Fibroblast of lung (primary cell): ENCODE measurements at regions not wholly inside any gene's neighbourhood (a gene's known extent, or its start where the extent isn't known, plus 50 kb on each side); places are given as distances from the start of the nearest gene placed in this dataset.

Source experiments
- CTCF ChIP-seq, 2 donors: IDR thresholded peaks in 1 of 2; conservative IDR thresholded peaks in 1 of 2; 1 replicate in 1 of 2; 2 replicates in 1 of 2; pipeline ENCODE4 v1.5.1; 2011 to 2012; ENCODE audit warnings: low read length in 2 of 2, control low read depth in 1 of 2, inconsistent platforms in 1 of 2, low read depth in 1 of 2, mild to moderate bottlenecking in 1 of 2
- EZH2 ChIP-seq: IDR thresholded peaks from 2 replicates; pipeline ENCODE4 v1.5.1; 2012; ENCODE audit warnings: low read length, control low read depth, mild to moderate bottlenecking; ENCODE audit errors: missing control alignments

- no peak for TF ChIP-seq CTCF (conservative IDR thresholded peaks at IDR 0.05 in 1 of 2, IDR thresholded peaks at IDR 0.05 in 1 of 2; ENCODE audit: low read depth in 1 of 2, low read length in 2 of 2)
- TF ChIP-seq EZH2 = no peak
Measured at GRCh38 chr5:2005101-2006041, 122.6 kb upstream of the IRX4 start.
